ENCODE measurements at regions not wholly inside any gene's neighbourhood (a gene's known extent, or its start where the extent isn't known, plus 50 kb on each side); places are given as distances from the start of the nearest gene placed in this dataset.

- DNase-seq (ENCODE audit: low read depth) = no peak
Observed at GRCh38 chr6:169837529-169838250, 86.3 kb downstream of the ERMARD start.

GRCh38 chr6:169833258-169833794 is 81.9 kb downstream of the ERMARD start:
- DNase-seq (ENCODE audit: low read depth) = peak; percentile 8

GRCh38 chr6:169832247-169832948 is 81.0 kb downstream of the ERMARD start:
- no peak for DNase-seq (ENCODE audit: low read depth)

GRCh38 chr6:169831450-169832246 is 80.2 kb downstream of the ERMARD start:
- DNase-seq (ENCODE audit: low read depth) = peak; percentile 47
